ENCODE measurements at regions not wholly inside any gene's neighbourhood (a gene's known extent, or its start where the extent isn't known, plus 50 kb on each side); places are given as distances from the start of the nearest gene placed in this dataset.

- TF ChIP-seq EZH2 (IDR thresholded peaks at IDR 0.05; ENCODE audit: borderline replicate concordance, low read depth, low read length, poor library complexity, severe bottlenecking) (no peak), CTCF (conservative IDR thresholded peaks at IDR 0.05; ENCODE audit: low read depth, low read length) (no peak)
Measured at GRCh38 chr1:168888418-168888817, 159.4 kb upstream of the DPT start.
